ENCODE measurements at regions not wholly inside any gene's neighbourhood (a gene's known extent, or its start where the extent isn't known, plus 50 kb on each side); places are given as distances from the start of the nearest gene placed in this dataset.

- TF ChIP-seq POLR2A (IDR thresholded peaks at IDR 0.05; ENCODE audit: low read length) (no peak), GATA1 (IDR thresholded peaks at IDR 0.05; ENCODE audit: low read depth, low read length) (no peak)
Observed at GRCh38 chr5:37893434-37894134, 53.7 kb upstream of the GDNF start.

All from erythroblast (primary cell).